IMR-90 (cell line): ENCODE measurements at regions not wholly inside any gene's neighbourhood (a gene's known extent, or its start where the extent isn't known, plus 50 kb on each side); places are given as distances from the start of the nearest gene placed in this dataset.

Experiments used
- ATAC-seq: fragments of 200-7000 bp; cut with Tn5 transposase; 2 replicates; pipeline ENCODE4 v1.9.1; 2020; ENCODE audit warnings: low read depth, mild to moderate bottlenecking, moderate library complexity
- BruUV-seq: library from RNA; stranded (reverse); fragments of 400-500 nt; replicated peaks from 2 replicates; lab custom pipeline; 2021; lab: Mats Ljungman, UMichigan
- CTCF ChIA-PET: fragments of 300-600 bp; formaldehyde crosslinking; extraction: SDS; loops from one replicate; lab custom pipeline; 2021; ENCODE audit warnings: antibody characterized with exemption; lab: Yijun Ruan, JAX
- POLR2A ChIA-PET: fragments of 300-600 bp; sonication (Branson Sonifier 250); formaldehyde crosslinking; loops from one replicate; lab custom pipeline; 2022; ENCODE audit warnings: antibody characterized with exemption; ENCODE audit not compliant: unreplicated experiment; lab: Charles Lee
- DNase-seq: peaks from one replicate; pipeline ENCODE4 v3.0.0; 2013
- H2AFZ ChIP-seq: replicated peaks from 2 replicates; pipeline ENCODE3; 2013; ENCODE audit warnings: low read length, mild to moderate bottlenecking; ENCODE audit not compliant: poor library complexity
- H2AK5ac ChIP-seq: 2 replicates; pipeline ENCODE4 v1.6.1; 2013; ENCODE audit warnings: low read depth, low read length, inconsistent platforms
- H2AK9ac ChIP-seq: replicated peaks from 2 replicates; pipeline ENCODE3; 2013; ENCODE audit warnings: mild to moderate bottlenecking, low read depth, low read length, moderate library complexity; ENCODE audit not compliant: poor library complexity
- H2BK120ac ChIP-seq: 2 replicates; pipeline ENCODE4 v1.6.1; 2013; ENCODE audit warnings: low read depth, low read length, inconsistent platforms
- H2BK15ac ChIP-seq: 3 replicates; pipeline ENCODE4 v1.6.1; 2013; ENCODE audit warnings: low read depth, low read length, inconsistent platforms
- H2BK20ac ChIP-seq: 2 replicates; pipeline ENCODE4 v1.6.1; 2013; ENCODE audit warnings: low read depth, mild to moderate bottlenecking, inconsistent platforms, low read length, moderate library complexity
- H2BK5ac ChIP-seq: 2 replicates; pipeline ENCODE4 v1.6.1; 2013; ENCODE audit warnings: mild to moderate bottlenecking, low read depth, low read length, inconsistent platforms; ENCODE audit not compliant: poor library complexity, severe bottlenecking
- H3K14ac ChIP-seq: replicated peaks from 2 replicates; pipeline ENCODE4 v1.6.1; 2013; ENCODE audit warnings: low read depth, low read length, inconsistent platforms
- H3K18ac ChIP-seq: 2 replicates; pipeline ENCODE4 v1.6.1; 2013; ENCODE audit warnings: low read depth, low read length, control low read depth
- H3K23ac ChIP-seq: 2 replicates; pipeline ENCODE4 v1.6.1; 2013; ENCODE audit warnings: low read depth, low read length, inconsistent platforms
- H3K27ac ChIP-seq: 2 replicates; pipeline ENCODE4 v1.5.1; 2013; ENCODE audit warnings: mild to moderate bottlenecking, control low read depth, low read length; ENCODE audit not compliant: insufficient read depth
- H3K27me3 ChIP-seq: 2 replicates; pipeline ENCODE4 v1.6.1; 2013; ENCODE audit warnings: low read length; ENCODE audit not compliant: control insufficient read depth, insufficient read depth
- H3K36me3 ChIP-seq: 2 replicates; pipeline ENCODE4 v1.6.1; 2013; ENCODE audit warnings: low read length, mixed read lengths; ENCODE audit not compliant: control insufficient read depth, insufficient read depth
- H3K4ac ChIP-seq: 2 replicates; pipeline ENCODE4 v1.6.1; 2013; ENCODE audit warnings: low read depth, low read length, inconsistent platforms
- H3K4me1 ChIP-seq: 2 replicates; pipeline ENCODE4 v1.6.1; 2013; ENCODE audit warnings: low read length, mixed read lengths; ENCODE audit not compliant: control insufficient read depth, insufficient read depth
- H3K4me2 ChIP-seq: 2 replicates; pipeline ENCODE4 v1.6.1; 2013; ENCODE audit warnings: low read depth, mild to moderate bottlenecking, control low read depth, low read length, moderate library complexity
- H3K4me3 ChIP-seq: 2 replicates; pipeline ENCODE4 v1.5.1; 2013; ENCODE audit warnings: low read depth, mild to moderate bottlenecking, control low read depth, low read length, moderate library complexity; ENCODE audit not compliant: insufficient read depth
- H3K56ac ChIP-seq: 2 replicates; pipeline ENCODE4 v1.6.1; 2013; ENCODE audit warnings: low read length, inconsistent platforms; ENCODE audit not compliant: insufficient read depth; ENCODE audit errors: extremely low read depth
- H3K79me1 ChIP-seq, 2 experiments: 2 replicates each; pipeline ENCODE4 v1.6.1; 2013; ENCODE audit warnings: low read length in 2 of 2, inconsistent platforms in 1 of 2, low read depth in 1 of 2
- H3K9ac ChIP-seq: 2 replicates; pipeline ENCODE4 v1.6.1; 2013; ENCODE audit warnings: low read depth, low read length, control low read depth
- H3K9me1 ChIP-seq: 2 replicates; pipeline ENCODE4 v1.6.1; 2013; ENCODE audit warnings: low read length, inconsistent platforms; ENCODE audit not compliant: insufficient read depth
- H3K9me3 ChIP-seq: 2 replicates; pipeline ENCODE4 v1.6.1; 2013; ENCODE audit warnings: low read length; ENCODE audit not compliant: control insufficient read depth, insufficient read depth
- H4K20me1 ChIP-seq: 2 replicates; pipeline ENCODE4 v1.6.1; 2013; ENCODE audit warnings: low read length, inconsistent platforms; ENCODE audit not compliant: insufficient read depth
- H4K5ac ChIP-seq: 2 replicates; pipeline ENCODE4 v1.6.1; 2013; ENCODE audit warnings: mild to moderate bottlenecking, low read depth, low read length, control low read depth
- H4K8ac ChIP-seq, 2 experiments: 2 replicates each; pipeline ENCODE4 v1.6.1; 2013; ENCODE audit warnings: low read depth in 2 of 2, low read length in 2 of 2, control low read depth in 1 of 2, inconsistent platforms in 1 of 2
- H4K91ac ChIP-seq: 2 replicates; pipeline ENCODE4 v1.6.1; 2013; ENCODE audit warnings: low read depth, low read length, inconsistent platforms; ENCODE audit not compliant: insufficient read depth
- CEBPB ChIP-seq: IDR thresholded peaks from 2 replicates; pipeline ENCODE4 v1.6.1; 2012; ENCODE audit warnings: low read depth, low read length, improper control_type of control experiment
- CHD1 ChIP-seq: IDR thresholded peaks from 2 replicates; pipeline ENCODE4 v1.6.1; 2012; ENCODE audit warnings: low read depth, low read length, improper control_type of control experiment
- MAFK ChIP-seq: IDR thresholded peaks from 2 replicates; pipeline ENCODE4 v1.6.1; 2012; ENCODE audit warnings: low read depth, low read length, improper control_type of control experiment
- MAZ ChIP-seq: IDR thresholded peaks from 2 replicates; pipeline ENCODE4 v1.6.1; 2012; ENCODE audit warnings: low read depth, mild to moderate bottlenecking, low read length, improper control_type of control experiment, moderate library complexity, borderline replicate concordance
- NFE2L2 ChIP-seq: fragments of 150-350 bp; IDR thresholded peaks from 2 replicates; pipeline ENCODE4 v1.6.1; 2016; ENCODE audit warnings: low read depth, mild to moderate bottlenecking, low read length
- SMC3 ChIP-seq: fragments of 150-350 bp; IDR thresholded peaks from 2 replicates; pipeline ENCODE4 v1.6.1; 2016; ENCODE audit warnings: low read depth, mild to moderate bottlenecking, antibody characterized with exemption, low read length, moderate library complexity
- USF2 ChIP-seq: fragments of 150-350 bp; IDR thresholded peaks from 2 replicates; pipeline ENCODE4 v1.6.1; 2017; ENCODE audit warnings: mild to moderate bottlenecking, antibody characterized with exemption, low read length, low read depth
- WGBS, 2 experiments: methylation state at CpG; one replicate each; pipeline versions ENCODE4 v1.1.5 to v1.1.7; 2013; ENCODE audit warnings: missing lambda C conversion rate in 2 of 2; ENCODE audit not compliant: insufficient read length in 1 of 2; ENCODE audit errors: extremely low coverage in 2 of 2; 5-methylcytosine and 5-hydroxymethylcytosine counted together
- dilution Hi-C: fragments of 300-500 bp; cut with HindIII; formaldehyde crosslinking; loops from one replicate; pipeline ENCODE4 v1.14.3; 2018; ENCODE audit warnings: low sequenced_read_pairs; ENCODE audit not compliant: unreplicated experiment
- in situ Hi-C: fragments of 300-500 bp; cut with MboI; formaldehyde crosslinking; loops from 3 replicates; pipeline ENCODE4 v1.14.3; 2019; ENCODE audit warnings: low sequenced_read_pairs, inconsistent platforms, mixed read lengths
- intact Hi-C: fragments of 100-400 bp; cut with micrococcal nuclease; formaldehyde crosslinking; loops from 2 replicates; pipeline ENCODE4 v1.10.0; 2022

GRCh38 chr4:89400287-89401035 lies 92.9 kb upstream of the GPRIN3 start:
- no peak overlapping the region for H2BK120ac ChIP-seq
- no peak overlapping the region for H4K5ac ChIP-seq
- dilution Hi-C loops (no loop called here), in situ Hi-C loops (no loop called here), intact Hi-C loops (no loop called here)
- no peak overlapping the region for H3K9ac ChIP-seq
- H3K14ac ChIP-seq = no peak overlapping the region
- no peak overlapping the region for H2AFZ ChIP-seq
- no peaks in the 10 kb centered on the region for H3K9me1 ChIP-seq
- H3K9me3 ChIP-seq = no peaks in the 10 kb centered on the region
- no peaks in the 10 kb centered on the region for H4K20me1 ChIP-seq
- H3K4me3 ChIP-seq = no peak overlapping the region
- no peak overlapping the region for H2AK5ac ChIP-seq
- H3K18ac ChIP-seq = no peak overlapping the region
- H3K36me3 ChIP-seq = no peaks in the 10 kb centered on the region
- no peaks in the 10 kb centered on the region for H3K4me1 ChIP-seq
- H2BK20ac ChIP-seq = no peak overlapping the region
- H2AK9ac ChIP-seq = no peak overlapping the region
- no CpG with 5 or more reads among the region's 7 CpGs for WGBS, 2 experiments
- no peak overlapping the region for H3K4me2 ChIP-seq
- no peak overlapping the region for H3K4ac ChIP-seq
- DNase-seq (no peak), ATAC-seq (no peak)
- POLR2A ChIA-PET = no interaction called here
- no TSS peak for BruUV-seq
- no peak overlapping the region for H3K27ac ChIP-seq
- H2BK5ac ChIP-seq = no peak overlapping the region
- H3K79me1 ChIP-seq = no peaks in the 10 kb centered on the region
- no peak for TF ChIP-seq MAZ
- no peak for TF ChIP-seq CEBPB
- TF ChIP-seq CHD1 = no peak
- TF ChIP-seq SMC3 = no peak
- TF ChIP-seq USF2 = no peak
- no peak for TF ChIP-seq MAFK
- no peak for TF ChIP-seq NFE2L2
- no peak overlapping the region for H3K23ac ChIP-seq
- H4K8ac ChIP-seq = no peak overlapping the region
- H3K56ac ChIP-seq = no peak overlapping the region
- H3K27me3 ChIP-seq = no peaks in the 10 kb centered on the region
- H4K91ac ChIP-seq = no peak overlapping the region
- CTCF ChIA-PET = no interaction called here
- no peak overlapping the region for H2BK15ac ChIP-seq
